Testis (tissue), 2 donors: ENCODE measurements at regions not wholly inside any gene's neighbourhood (a gene's known extent, or its start where the extent isn't known, plus 50 kb on each side); places are given as distances from the start of the nearest gene placed in this dataset.

Experiments used
- CTCF ChIP-seq, 3 experiments: fragments of 450-650 bp in 2 of 3; fragments of 200-600 bp in 1 of 3; sonication (generic) in 1 of 3; IDR thresholded peaks; one replicate each; pipeline ENCODE4 v1.5.1; 2016 to 2019; ENCODE audit warnings: antibody characterized with exemption in 3 of 3, mild to moderate bottlenecking in 2 of 3, moderate library complexity in 1 of 3
- POLR2A ChIP-seq: fragments of 450-650 bp; IDR thresholded peaks from one replicate; pipeline ENCODE4 v1.6.1; 2017; ENCODE audit warnings: antibody characterized with exemption, mild to moderate bottlenecking, moderate library complexity

- no peak for TF ChIP-seq POLR2A
- no peak for TF ChIP-seq CTCF (IDR thresholded peaks at IDR 0.05)
Measured at GRCh38 chr17:36864827-36865430, 72.3 kb upstream of the LHX1 start.
